ENCODE measurements at regions not wholly inside any gene's neighbourhood (a gene's known extent, or its start where the extent isn't known, plus 50 kb on each side); places are given as distances from the start of the nearest gene placed in this dataset.

DNA sequence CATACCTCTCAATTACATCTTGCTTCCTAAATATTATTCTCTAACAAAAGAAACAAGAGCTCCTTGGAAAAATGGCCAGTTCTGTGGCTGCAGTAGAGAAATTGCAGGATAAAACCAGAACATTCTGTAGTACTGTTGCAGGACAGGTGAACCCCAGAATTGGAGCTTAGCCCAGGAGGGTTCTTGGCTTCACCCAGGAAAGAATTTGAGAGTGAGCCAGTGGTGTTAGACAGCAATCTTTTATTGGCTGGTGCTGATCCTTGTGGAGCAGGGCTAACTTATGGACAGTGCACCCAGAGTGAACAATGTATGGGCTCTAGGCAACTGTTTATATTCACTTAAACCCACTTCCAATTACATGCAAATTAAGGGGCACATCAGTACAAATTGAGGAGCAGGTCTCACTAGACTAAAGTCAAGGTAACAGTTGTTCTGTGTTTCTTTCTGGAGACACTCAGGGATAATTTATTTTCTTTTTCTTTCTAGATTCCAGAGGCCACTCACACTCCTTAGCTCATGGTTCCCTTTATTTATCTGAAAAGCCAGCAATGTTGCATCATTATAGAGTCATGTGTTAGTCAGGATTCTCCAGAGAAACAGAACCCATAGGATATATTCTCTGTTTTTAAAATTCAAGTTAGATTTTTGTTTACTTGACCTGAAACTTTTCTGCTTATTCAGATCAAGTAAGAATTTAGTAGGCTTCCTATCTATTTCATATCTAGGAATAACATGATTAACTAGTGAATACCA lies 348.1 kb downstream of the CCDC85A start:
- H3K36me3 ChIP-seq: no peaks in the 10 kb centered on the region
- peaks cover 15% of the 10 kb centered on the region for H3K27me3 ChIP-seq
- no peak for DNase-seq (ENCODE audit: low read depth in 1 of 2, low spot score in 1 of 2)
- no peak overlapping the region for H3K27ac ChIP-seq
- H3K9me3 ChIP-seq (ENCODE audit: low read depth): no peaks in the 10 kb centered on the region
- H3K4me1 ChIP-seq (ENCODE audit: low read depth): no peaks in the 10 kb centered on the region
- no peak overlapping the region for H3K4me3 ChIP-seq
- TF ChIP-seq, protein P1, sequence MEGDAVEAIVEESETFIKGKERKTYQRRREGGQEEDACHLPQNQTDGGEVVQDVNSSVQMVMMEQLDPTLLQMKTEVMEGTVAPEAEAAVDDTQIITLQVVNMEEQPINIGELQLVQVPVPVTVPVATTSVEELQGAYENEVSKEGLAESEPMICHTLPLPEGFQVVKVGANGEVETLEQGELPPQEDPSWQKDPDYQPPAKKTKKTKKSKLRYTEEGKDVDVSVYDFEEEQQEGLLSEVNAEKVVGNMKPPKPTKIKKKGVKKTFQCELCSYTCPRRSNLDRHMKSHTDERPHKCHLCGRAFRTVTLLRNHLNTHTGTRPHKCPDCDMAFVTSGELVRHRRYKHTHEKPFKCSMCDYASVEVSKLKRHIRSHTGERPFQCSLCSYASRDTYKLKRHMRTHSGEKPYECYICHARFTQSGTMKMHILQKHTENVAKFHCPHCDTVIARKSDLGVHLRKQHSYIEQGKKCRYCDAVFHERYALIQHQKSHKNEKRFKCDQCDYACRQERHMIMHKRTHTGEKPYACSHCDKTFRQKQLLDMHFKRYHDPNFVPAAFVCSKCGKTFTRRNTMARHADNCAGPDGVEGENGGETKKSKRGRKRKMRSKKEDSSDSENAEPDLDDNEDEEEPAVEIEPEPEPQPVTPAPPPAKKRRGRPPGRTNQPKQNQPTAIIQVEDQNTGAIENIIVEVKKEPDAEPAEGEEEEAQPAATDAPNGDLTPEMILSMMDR (IDR thresholded peaks at IDR 0.05; ENCODE audit: low read depth, low read length): no peak

DNA sequence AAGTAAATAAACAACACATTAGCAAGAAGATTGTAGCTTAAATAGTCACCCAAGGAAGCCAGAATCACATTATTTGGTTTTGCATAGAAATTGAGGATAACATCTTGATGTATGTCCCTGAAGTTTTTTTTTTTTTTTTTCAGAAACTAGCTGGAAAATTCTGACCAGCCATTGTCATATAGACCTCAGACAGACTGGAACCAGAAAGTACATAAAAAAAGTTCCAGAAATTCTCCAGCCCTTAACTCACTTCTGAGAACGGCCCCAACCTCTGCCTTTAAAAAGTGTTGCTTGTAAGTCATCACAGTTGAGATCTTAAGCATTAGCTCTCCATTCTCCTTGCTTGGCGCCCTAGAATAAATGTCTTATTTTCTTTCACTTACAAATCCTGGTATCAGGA lies 350.5 kb downstream of the CCDC85A start:
- no peaks in the 10 kb centered on the region for H3K36me3 ChIP-seq
- H3K27ac ChIP-seq: no peak overlapping the region
- peaks cover 4% of the 10 kb centered on the region for H3K27me3 ChIP-seq
- no peak for DNase-seq (ENCODE audit: low read depth in 1 of 2, low spot score in 1 of 2)
- H3K9me3 ChIP-seq (ENCODE audit: low read depth): no peaks in the 10 kb centered on the region
- H3K4me3 ChIP-seq: no peak overlapping the region
- TF ChIP-seq, protein P1 (IDR thresholded peaks at IDR 0.05; ENCODE audit: low read depth, low read length): no peak
- H3K4me1 ChIP-seq (ENCODE audit: low read depth): no peaks in the 10 kb centered on the region

DNA sequence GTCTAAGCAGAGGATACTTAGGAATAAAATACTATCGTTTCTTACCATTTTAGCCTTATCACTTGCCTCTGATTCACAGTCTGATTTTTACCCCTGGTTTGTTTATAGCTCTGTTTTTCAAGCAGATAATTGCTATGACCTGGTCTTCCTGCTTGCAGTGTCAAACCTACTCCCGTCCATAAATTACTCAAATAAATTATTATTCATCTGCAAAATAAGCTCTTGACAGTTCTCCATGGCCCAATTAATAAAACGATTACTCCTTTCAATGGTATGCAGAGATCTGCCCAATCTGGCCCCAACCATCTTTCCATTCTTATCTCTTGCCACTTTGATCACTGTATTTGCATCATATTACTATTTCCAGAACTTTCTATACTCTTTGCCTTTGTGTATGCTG lies 354.0 kb downstream of the CCDC85A start:
- DNase-seq (ENCODE audit: low read depth in 1 of 2, low spot score in 1 of 2): no peak
- TF ChIP-seq, protein P1 (IDR thresholded peaks at IDR 0.05; ENCODE audit: low read depth, low read length): no peak
- Histone ChIP-seq H3K4me1 (ENCODE audit: low read depth) (no peaks in the 10 kb centered on the region), H3K4me3 (no peak overlapping the region), H3K36me3 (no peaks in the 10 kb centered on the region), H3K27ac (no peak overlapping the region), H3K27me3 (no peaks in the 10 kb centered on the region), H3K9me3 (ENCODE audit: low read depth) (no peaks in the 10 kb centered on the region)

DNA sequence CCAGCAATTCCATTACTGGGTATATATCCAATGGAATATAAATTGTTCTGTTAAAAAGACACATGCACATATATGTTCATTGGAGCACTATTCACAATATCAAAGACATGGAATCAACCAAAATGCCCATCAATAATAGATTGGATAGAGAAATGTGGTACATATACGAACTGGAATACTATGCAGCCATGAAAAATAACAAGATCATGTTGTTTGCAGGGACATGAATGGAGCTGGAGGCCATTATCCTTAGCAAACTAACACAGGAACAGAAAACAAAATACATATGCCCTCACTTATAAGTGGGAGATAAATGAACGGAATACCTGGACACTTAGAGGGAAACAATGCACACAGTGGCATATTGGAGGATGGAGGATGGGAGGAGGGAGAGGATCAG lies 355.8 kb downstream of the CCDC85A start:
- Histone ChIP-seq H3K4me3 (no peak overlapping the region), H3K36me3 (no peaks in the 10 kb centered on the region), H3K27ac (no peak overlapping the region), H3K27me3 (no peaks in the 10 kb centered on the region), H3K9me3 (ENCODE audit: low read depth) (no peaks in the 10 kb centered on the region), H3K4me1 (ENCODE audit: low read depth) (no peaks in the 10 kb centered on the region)
- DNase-seq (ENCODE audit: low read depth in 1 of 2, low spot score in 1 of 2): no peak
- TF ChIP-seq, protein P1 (IDR thresholded peaks at IDR 0.05; ENCODE audit: low read depth, low read length): no peak

DNA sequence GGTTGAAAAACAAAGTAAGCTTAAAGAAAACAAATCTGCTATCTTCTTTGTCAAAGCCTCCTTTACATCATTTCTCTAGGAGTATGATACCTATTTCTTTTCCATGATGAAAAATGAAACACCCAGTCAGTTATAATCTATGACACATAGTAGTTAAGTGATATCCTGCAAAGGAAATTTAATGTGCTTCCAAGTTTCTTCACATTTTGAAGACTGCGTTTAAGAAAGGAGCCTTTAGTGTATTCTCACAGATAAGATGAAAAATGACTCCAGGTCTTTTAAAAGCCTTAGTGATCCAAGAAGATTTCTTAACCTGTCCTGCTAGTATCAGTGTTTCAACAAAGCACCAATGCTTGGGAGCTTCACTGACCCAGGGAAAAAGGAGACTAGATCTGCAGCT lies 356.7 kb downstream of the CCDC85A start:
- Histone ChIP-seq H3K4me1 (ENCODE audit: low read depth) (no peaks in the 10 kb centered on the region), H3K9me3 (ENCODE audit: low read depth) (no peaks in the 10 kb centered on the region), H3K4me3 (no peak overlapping the region), H3K27ac (no peak overlapping the region), H3K36me3 (no peaks in the 10 kb centered on the region), H3K27me3 (no peaks in the 10 kb centered on the region)
- no peak for DNase-seq (ENCODE audit: low read depth in 1 of 2, low spot score in 1 of 2)
- TF ChIP-seq, protein P1 (IDR thresholded peaks at IDR 0.05; ENCODE audit: low read depth, low read length): no peak

Data from cardiac muscle cell (in vitro differentiated cells and primary cell).